Body of pancreas (tissue), 4 donors: ENCODE measurements at regions not wholly inside any gene's neighbourhood (a gene's known extent, or its start where the extent isn't known, plus 50 kb on each side); places are given as distances from the start of the nearest gene placed in this dataset.

Experiments
- POLR2A ChIP-seq, 3 donors: fragments of 450-650 bp; IDR thresholded peaks; one replicate each; pipeline ENCODE4 v1.6.1; 2016; ENCODE audit warnings: antibody characterized with exemption in 3 of 3, mild to moderate bottlenecking in 2 of 3
- TF ChIP-seq, protein P1 (sequence below), 7 experiments: fragments of 450-650 bp in 4 of 7; fragments of 200-600 bp in 3 of 7; sonication (generic) in 3 of 7; IDR thresholded peaks; one replicate each; pipeline ENCODE4 v1.5.1; 2016 to 2019; ENCODE audit warnings: antibody characterized with exemption in 7 of 7

DNA sequence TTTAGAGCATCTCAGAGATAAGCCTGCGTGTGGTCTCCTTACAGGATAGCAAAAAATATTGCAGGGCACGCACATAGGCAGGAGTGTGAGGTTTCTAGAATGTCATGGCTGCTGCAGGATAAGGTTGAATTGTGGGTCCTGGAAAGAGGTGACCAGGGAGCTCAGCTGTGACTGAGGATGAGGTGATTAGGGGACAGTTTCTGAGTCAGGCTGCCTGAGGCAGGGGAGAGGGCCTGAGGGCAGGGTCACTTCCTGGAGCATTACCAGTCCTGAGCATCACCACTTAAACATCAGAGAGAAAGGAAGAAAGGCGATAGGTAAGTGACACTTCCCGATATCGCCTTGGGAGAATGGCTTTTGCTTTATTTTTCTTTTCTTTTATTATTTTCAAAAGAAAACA is 813.8 kb downstream of the TUSC7 start:
- TF ChIP-seq POLR2A (IDR thresholded peaks at IDR 0.05), result no peak
- TF ChIP-seq, protein P1, sequence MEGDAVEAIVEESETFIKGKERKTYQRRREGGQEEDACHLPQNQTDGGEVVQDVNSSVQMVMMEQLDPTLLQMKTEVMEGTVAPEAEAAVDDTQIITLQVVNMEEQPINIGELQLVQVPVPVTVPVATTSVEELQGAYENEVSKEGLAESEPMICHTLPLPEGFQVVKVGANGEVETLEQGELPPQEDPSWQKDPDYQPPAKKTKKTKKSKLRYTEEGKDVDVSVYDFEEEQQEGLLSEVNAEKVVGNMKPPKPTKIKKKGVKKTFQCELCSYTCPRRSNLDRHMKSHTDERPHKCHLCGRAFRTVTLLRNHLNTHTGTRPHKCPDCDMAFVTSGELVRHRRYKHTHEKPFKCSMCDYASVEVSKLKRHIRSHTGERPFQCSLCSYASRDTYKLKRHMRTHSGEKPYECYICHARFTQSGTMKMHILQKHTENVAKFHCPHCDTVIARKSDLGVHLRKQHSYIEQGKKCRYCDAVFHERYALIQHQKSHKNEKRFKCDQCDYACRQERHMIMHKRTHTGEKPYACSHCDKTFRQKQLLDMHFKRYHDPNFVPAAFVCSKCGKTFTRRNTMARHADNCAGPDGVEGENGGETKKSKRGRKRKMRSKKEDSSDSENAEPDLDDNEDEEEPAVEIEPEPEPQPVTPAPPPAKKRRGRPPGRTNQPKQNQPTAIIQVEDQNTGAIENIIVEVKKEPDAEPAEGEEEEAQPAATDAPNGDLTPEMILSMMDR (IDR thresholded peaks at IDR 0.05), result no peak
